HepG2 (cell line): ENCODE measurements at regions not wholly inside any gene's neighbourhood (a gene's known extent, or its start where the extent isn't known, plus 50 kb on each side); places are given as distances from the start of the nearest gene placed in this dataset.
"Not testable (repeated sequence)": the region's sequence is repeated elsewhere in the genome, so short reads cannot be mapped to it uniquely, and the experiment has no call there.

Experiments
- ATAC-seq: fragments of 200-7000 bp; cut with Tn5 transposase; 3 replicates; pipeline ENCODE4 v1.9.1; 2020; ENCODE audit warnings: mild to moderate bottlenecking, moderate library complexity
- BruUV-seq: library from RNA; stranded (reverse); fragments of 400-500 nt; replicated peaks from 2 replicates; lab custom pipeline; 2021; lab: Mats Ljungman, UMichigan
- CTCF ChIA-PET: fragments of 300-600 bp; formaldehyde crosslinking; extraction: SDS; loops from one replicate; lab custom pipeline; 2021; ENCODE audit warnings: low total read pairs, inconsistent platforms, low intra/inter-chr PET ratio; lab: Yijun Ruan, JAX
- POLR2A ChIA-PET: fragments of 350-600 bp; sonication (Branson Sonifier 250); formaldehyde crosslinking; loops from one replicate; lab custom pipeline; 2020; ENCODE audit warnings: antibody characterized with exemption, inconsistent platforms; lab: Yijun Ruan, JAX
- DNase-seq: peaks from one replicate; pipeline ENCODE4 v3.0.0-alpha.2; 2015; ENCODE audit warnings: low spot score
- FAIRE-seq: peaks from 3 replicates; lab custom pipeline; 2011; peaks lifted over from hg19 to GRCh38; lab: Jason Lieb, UNC
- H2AFZ ChIP-seq: one replicate; pipeline ENCODE4 v1.6.1; 2011; ENCODE audit warnings: low read length, inconsistent platforms
- H3K27ac ChIP-seq: fragments of 300-600 bp; 3 replicates; pipeline ENCODE4 v1.8.0; 2011; ENCODE audit warnings: mixed run types, mild to moderate bottlenecking, mixed read lengths, low read length, inconsistent platforms; ENCODE audit not compliant: insufficient read depth; ENCODE audit errors: extremely low read length
- H3K27me3 ChIP-seq, 2 experiments: fragments of 200-600 bp in 1 of 2; 2 replicates in 1 of 2; 3 replicates in 1 of 2; pipeline versions ENCODE4 v1.6.0 to v1.8.0; 2011; ENCODE audit warnings: low read length in 2 of 2, mild to moderate bottlenecking in 2 of 2, moderate library complexity in 2 of 2, inconsistent platforms in 1 of 2; ENCODE audit not compliant: insufficient read depth in 2 of 2, control insufficient read depth in 1 of 2
- H3K36me3 ChIP-seq, 2 experiments: fragments of 200-600 bp in 1 of 2; replicated peaks in 1 of 2; 2 replicates in 1 of 2; 3 replicates in 1 of 2; pipeline versions ENCODE4 v1.5.1 to v1.8.0; 2011; ENCODE audit warnings: low read length in 2 of 2, inconsistent platforms in 1 of 2; ENCODE audit not compliant: insufficient read depth in 2 of 2, control insufficient read depth in 1 of 2
- H3K4me1 ChIP-seq: 2 replicates; pipeline ENCODE4 v1.5.1; 2012; ENCODE audit warnings: low read length, inconsistent platforms; ENCODE audit not compliant: insufficient read depth
- H3K4me2 ChIP-seq: 2 replicates; pipeline ENCODE4 v1.6.0; 2011; ENCODE audit warnings: low read depth, low read length, inconsistent platforms
- H3K4me3 ChIP-seq, 3 experiments: fragments of 200-600 bp in 1 of 3; sonication (generic), shearing (Covaris generic) in 1 of 3; replicated peaks in 1 of 3; 2 replicates each; pipeline ENCODE4 v1.5.1; 2011 to 2016; ENCODE audit warnings: low read length in 3 of 3, inconsistent platforms in 2 of 3, low read depth in 2 of 3, mild to moderate bottlenecking in 2 of 3, control low read depth in 1 of 3, mixed read lengths in 1 of 3; ENCODE audit not compliant: insufficient read depth in 1 of 3
- H3K79me2 ChIP-seq: one replicate; pipeline ENCODE4 v1.6.1; 2011; ENCODE audit warnings: low read length, inconsistent platforms; ENCODE audit not compliant: insufficient read depth
- H3K9ac ChIP-seq: 2 replicates; pipeline ENCODE4 v1.6.0; 2011; ENCODE audit warnings: mild to moderate bottlenecking, low read depth, low read length, inconsistent platforms; ENCODE audit not compliant: insufficient read depth
- H3K9me3 ChIP-seq: 2 replicates; pipeline ENCODE4 v1.5.1; 2012; ENCODE audit warnings: mild to moderate bottlenecking, low read length
- H4K20me1 ChIP-seq: 2 replicates; pipeline ENCODE4 v1.6.0; 2011; ENCODE audit warnings: inconsistent platforms, mild to moderate bottlenecking, low read length, moderate library complexity; ENCODE audit not compliant: insufficient read depth
- FOXA3 ChIP-seq: IDR thresholded peaks from 2 replicates; pipeline ENCODE4 v1.6.1; 2016; ENCODE audit warnings: missing genetic modification reagents, missing compliant biosample characterization
- GTF2F1 ChIP-seq: fragments of 150-350 bp; IDR thresholded peaks from 2 replicates; pipeline ENCODE4 v1.6.1; 2014; ENCODE audit warnings: low read length
- HDAC6 ChIP-seq: fragments of 200-600 bp; sonication (generic); IDR thresholded peaks from 2 replicates; pipeline ENCODE4 v1.7.0; 2017; ENCODE audit warnings: mild to moderate bottlenecking, antibody characterized with exemption, low read length, low read depth
- JARID2 ChIP-seq: sonication (generic); formaldehyde crosslinking; IDR thresholded peaks from 2 replicates; pipeline ENCODE4 v1.8.1; 2023; ENCODE audit warnings: missing genetic modification reagents, inconsistent platforms; ENCODE audit not compliant: insufficient replicate concordance
- NCOA5 ChIP-seq: sonication (generic); formaldehyde crosslinking; IDR thresholded peaks from 2 replicates; pipeline ENCODE4 v1.4.0; 2020; ENCODE audit warnings: missing genetic modification reagents
- POLR2G ChIP-seq: fragments of 200-400 bp; formaldehyde crosslinking; IDR thresholded peaks from 2 replicates; pipeline ENCODE4 v1.6.1; 2018; ENCODE audit warnings: mild to moderate bottlenecking, low read depth, low read length, moderate library complexity
- SATB2 ChIP-seq: sonication (generic); formaldehyde crosslinking; IDR thresholded peaks from 2 replicates; pipeline ENCODE4 v1.5.0; 2020; ENCODE audit warnings: missing genetic modification reagents
- ZBTB8A ChIP-seq: sonication (generic); formaldehyde crosslinking; IDR thresholded peaks from 2 replicates; pipeline ENCODE4 v1.4.0; 2020; ENCODE audit warnings: mild to moderate bottlenecking, low read depth, missing genetic modification reagents, borderline replicate concordance
- ZMYM4 ChIP-seq: sonication (generic); formaldehyde crosslinking; IDR thresholded peaks from 2 replicates; pipeline ENCODE4 v1.8.1; 2023; ENCODE audit warnings: mild to moderate bottlenecking, missing genetic modification reagents
- ZNF775 ChIP-seq: sonication (generic); formaldehyde crosslinking; IDR thresholded peaks from 2 replicates; pipeline ENCODE4 v1.4.0; 2020; ENCODE audit warnings: missing genetic modification reagents, mild to moderate bottlenecking, moderate library complexity, borderline replicate concordance
- WGBS: methylation state at CpG from one replicate; pipeline ENCODE4 v1.1.6; 2017; ENCODE audit warnings: low lambda C conversion rate; 5-methylcytosine and 5-hydroxymethylcytosine counted together
- in situ Hi-C: cut with HindIII; loops from 2 replicates; pipeline ENCODE4 v1.10.0; 2017; ENCODE audit warnings: low pct_unique_long_range_greater_than_20kb; ENCODE audit not compliant: extremely low pct_ligation_motif_present
- intact Hi-C: fragments of 100-400 bp; cut with micrococcal nuclease; formaldehyde crosslinking; loops from one replicate; pipeline ENCODE4 v1.10.0; 2022; ENCODE audit not compliant: unreplicated experiment
- TF ChIP-seq, protein P1 (sequence below): IDR thresholded peaks from 2 replicates; pipeline ENCODE4 v1.6.1; 2016; ENCODE audit warnings: low read depth, borderline replicate concordance
- TF ChIP-seq, protein P2 (sequence below): sonication (generic); formaldehyde crosslinking; IDR thresholded peaks from 2 replicates; pipeline ENCODE4 v1.4.0; 2020; ENCODE audit warnings: missing genetic modification reagents

DNA sequence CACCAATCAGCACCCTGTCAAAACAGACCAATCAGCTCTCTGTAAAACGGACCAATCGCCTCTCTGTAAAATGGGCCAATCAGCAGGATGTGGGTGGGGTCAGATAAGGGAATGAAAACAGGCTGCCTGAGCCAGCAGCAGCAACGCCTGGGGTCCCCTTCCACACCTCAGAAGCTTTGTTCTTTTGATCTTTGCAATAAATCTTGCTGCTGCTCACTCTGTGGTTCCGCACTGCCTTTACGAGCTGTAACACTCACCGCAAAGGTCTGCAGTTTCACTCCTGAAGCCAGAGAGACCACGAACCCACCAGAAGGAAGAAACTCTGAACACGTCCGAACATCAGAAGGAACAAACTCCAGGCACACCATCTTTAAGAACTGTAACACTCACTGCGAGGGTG is 251.4 kb downstream of the ZIC4 start:
- H3K9me3 ChIP-seq, H2AFZ ChIP-seq, H4K20me1 ChIP-seq, H3K36me3 ChIP-seq, in situ Hi-C loops, H3K27ac ChIP-seq, CTCF ChIA-PET, H3K9ac ChIP-seq, DNase-seq, ATAC-seq, FAIRE-seq, H3K4me2 ChIP-seq, H3K27me3 ChIP-seq, H3K4me1 ChIP-seq, BruUV-seq, intact Hi-C loops, H3K79me2 ChIP-seq, H3K4me3 ChIP-seq, POLR2A ChIA-PET: not testable (repeated sequence)
- 36% methylated on average over 10 of the region's 10 CpGs for WGBS
- TF ChIP-seq ZMYM4 (CRISPR knock-in tag): 0 out of 2 replicates have a peak, but pooled peaks have one; percentile 16

DNA sequence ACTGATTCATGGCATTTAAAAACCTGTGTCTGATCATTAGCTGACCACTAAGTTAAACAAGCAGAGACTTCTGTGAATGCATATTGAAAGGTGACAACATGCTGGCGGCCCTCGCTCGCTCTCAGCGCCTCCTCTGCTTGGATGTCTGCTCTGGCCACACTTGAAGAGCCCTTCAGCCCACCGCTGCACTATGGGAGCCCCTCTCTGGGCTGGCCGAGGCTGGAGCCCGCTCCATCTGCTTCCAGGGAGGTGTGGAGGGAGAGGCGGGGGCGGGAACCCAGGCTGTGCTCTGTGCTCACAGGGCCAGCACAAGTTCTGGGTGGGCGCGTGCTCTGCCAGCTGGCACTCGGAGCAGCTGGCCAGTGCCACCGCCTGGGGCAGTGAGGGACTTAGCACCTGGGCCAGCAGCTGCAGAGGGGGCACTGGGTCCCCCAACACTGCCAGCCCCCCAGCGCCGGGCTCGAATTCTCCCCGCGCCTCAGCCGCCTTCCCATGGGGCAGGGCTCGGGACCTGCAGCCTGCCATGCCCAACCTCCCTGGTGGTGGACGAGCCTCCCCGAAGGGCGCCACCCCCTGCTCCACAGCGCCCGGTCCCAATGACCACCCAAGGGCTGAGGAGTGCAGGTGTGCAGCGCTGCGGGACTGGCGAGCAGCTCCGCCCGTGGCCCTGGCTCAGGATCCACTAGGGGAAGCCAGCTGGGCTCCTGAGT is 252.4 kb downstream of the ZIC4 start:
- WGBS: 56% methylated on average over 8 of the region's 30 CpGs
- in situ Hi-C loops: no loop called here
- H3K27ac ChIP-seq: no peak overlapping the region

More for the DNA sequence above, 252.4 kb downstream of the ZIC4 start:
- H3K79me2 ChIP-seq: no peaks in the 10 kb centered on the region
- no peak overlapping the region for H3K9ac ChIP-seq
- H3K9me3 ChIP-seq: no peaks in the 10 kb centered on the region
- no peaks in the 10 kb centered on the region for H3K27me3 ChIP-seq
- no TSS peak for BruUV-seq
- no peak for FAIRE-seq
- intact Hi-C loops: no loop called here
- H4K20me1 ChIP-seq: no peaks in the 10 kb centered on the region
- no peak overlapping the region for H3K4me2 ChIP-seq
- ATAC-seq: no peak
- no peak for DNase-seq
- TF ChIP-seq NCOA5 (CRISPR knock-in tag) (no peak), JARID2 (CRISPR knock-in tag) (no peak), POLR2G (no peak), FOXA3 (CRISPR knock-in tag) (no peak), ZNF775 (no peak), GTF2F1 (no peak), SATB2 (CRISPR knock-in tag) (no peak), ZBTB8A (CRISPR knock-in tag) (no peak), HDAC6 (no peak)
- TF ChIP-seq, protein P1, sequence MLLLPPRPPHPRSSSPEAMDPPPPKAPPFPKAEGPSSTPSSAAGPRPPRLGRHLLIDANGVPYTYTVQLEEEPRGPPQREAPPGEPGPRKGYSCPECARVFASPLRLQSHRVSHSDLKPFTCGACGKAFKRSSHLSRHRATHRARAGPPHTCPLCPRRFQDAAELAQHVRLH (CRISPR knock-in tag): no peak
- TF ChIP-seq, protein P2, sequence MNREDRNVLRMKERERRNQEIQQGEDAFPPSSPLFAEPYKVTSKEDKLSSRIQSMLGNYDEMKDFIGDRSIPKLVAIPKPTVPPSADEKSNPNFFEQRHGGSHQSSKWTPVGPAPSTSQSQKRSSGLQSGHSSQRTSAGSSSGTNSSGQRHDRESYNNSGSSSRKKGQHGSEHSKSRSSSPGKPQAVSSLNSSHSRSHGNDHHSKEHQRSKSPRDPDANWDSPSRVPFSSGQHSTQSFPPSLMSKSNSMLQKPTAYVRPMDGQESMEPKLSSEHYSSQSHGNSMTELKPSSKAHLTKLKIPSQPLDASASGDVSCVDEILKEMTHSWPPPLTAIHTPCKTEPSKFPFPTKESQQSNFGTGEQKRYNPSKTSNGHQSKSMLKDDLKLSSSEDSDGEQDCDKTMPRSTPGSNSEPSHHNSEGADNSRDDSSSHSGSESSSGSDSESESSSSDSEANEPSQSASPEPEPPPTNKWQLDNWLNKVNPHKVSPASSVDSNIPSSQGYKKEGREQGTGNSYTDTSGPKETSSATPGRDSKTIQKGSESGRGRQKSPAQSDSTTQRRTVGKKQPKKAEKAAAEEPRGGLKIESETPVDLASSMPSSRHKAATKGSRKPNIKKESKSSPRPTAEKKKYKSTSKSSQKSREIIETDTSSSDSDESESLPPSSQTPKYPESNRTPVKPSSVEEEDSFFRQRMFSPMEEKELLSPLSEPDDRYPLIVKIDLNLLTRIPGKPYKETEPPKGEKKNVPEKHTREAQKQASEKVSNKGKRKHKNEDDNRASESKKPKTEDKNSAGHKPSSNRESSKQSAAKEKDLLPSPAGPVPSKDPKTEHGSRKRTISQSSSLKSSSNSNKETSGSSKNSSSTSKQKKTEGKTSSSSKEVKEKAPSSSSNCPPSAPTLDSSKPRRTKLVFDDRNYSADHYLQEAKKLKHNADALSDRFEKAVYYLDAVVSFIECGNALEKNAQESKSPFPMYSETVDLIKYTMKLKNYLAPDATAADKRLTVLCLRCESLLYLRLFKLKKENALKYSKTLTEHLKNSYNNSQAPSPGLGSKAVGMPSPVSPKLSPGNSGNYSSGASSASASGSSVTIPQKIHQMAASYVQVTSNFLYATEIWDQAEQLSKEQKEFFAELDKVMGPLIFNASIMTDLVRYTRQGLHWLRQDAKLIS (CRISPR knock-in tag): no peak
- ChIA-PET CTCF (no interaction called here), POLR2A (no interaction called here)
- H3K36me3 ChIP-seq: no peaks in the 10 kb centered on the region
- no peak overlapping the region for H3K4me3 ChIP-seq
- no peaks in the 10 kb centered on the region for H3K4me1 ChIP-seq
- H2AFZ ChIP-seq: no peak overlapping the region
